Head of caudate nucleus (tissue), 42 donors: ENCODE measurements at regions not wholly inside any gene's neighbourhood (a gene's known extent, or its start where the extent isn't known, plus 50 kb on each side); places are given as distances from the start of the nearest gene placed in this dataset.

Source experiments
- DNase-seq, 42 donors: peaks; one replicate each; pipeline versions ENCODE4 v3.0.0 to v3.0.0-alpha.2; 2020 to 2021; ENCODE audit warnings: mixed read lengths in 7 of 42
- intact Hi-C: fragments of 100-400 bp; cut with DNase I; formaldehyde crosslinking; loops from one replicate; pipeline ENCODE4 v1.15.0; 2022

DNA sequence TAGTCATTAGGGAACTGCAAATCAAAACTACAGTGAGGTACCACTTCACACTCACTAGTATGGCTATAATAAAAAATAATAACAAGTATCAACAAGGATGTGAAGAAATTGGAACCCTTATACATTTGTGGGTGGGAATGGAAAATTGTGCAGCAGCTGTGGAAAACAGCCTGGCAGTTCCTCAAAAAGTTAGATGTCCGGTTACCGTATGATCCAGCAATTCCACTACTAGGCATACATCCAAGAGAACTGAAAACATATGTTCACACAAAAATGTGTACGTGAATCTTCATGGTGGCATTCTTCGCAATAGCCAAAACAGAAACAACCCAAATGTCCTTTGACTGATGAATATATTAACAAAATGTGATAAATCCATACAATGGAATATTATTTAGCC is 187.9 kb upstream of the LYSMD4 start:
- DNase-seq, result no peak
- intact Hi-C loops, result no loop called here

DNA sequence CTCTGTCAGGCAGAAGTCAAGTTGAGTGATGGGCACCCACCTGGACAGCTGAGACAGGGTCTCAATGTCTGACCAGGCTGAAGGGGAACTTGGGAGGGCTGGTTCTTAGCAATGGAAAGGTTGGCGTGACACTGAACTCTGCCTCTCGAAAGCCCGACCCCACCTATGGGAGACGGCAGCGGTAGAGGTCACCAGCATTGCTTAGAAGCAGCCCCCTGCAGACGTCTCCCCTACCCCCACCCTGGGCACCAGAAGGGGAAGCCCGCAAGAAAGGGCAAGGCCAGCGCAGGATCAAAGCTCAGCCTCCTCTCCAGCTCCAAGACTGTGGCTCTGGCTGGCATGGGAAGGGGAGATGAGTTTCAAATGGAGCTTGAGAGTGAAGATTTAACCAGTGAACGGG is 184.8 kb upstream of the LYSMD4 start:
- intact Hi-C loops, result no loop called here

DNA sequence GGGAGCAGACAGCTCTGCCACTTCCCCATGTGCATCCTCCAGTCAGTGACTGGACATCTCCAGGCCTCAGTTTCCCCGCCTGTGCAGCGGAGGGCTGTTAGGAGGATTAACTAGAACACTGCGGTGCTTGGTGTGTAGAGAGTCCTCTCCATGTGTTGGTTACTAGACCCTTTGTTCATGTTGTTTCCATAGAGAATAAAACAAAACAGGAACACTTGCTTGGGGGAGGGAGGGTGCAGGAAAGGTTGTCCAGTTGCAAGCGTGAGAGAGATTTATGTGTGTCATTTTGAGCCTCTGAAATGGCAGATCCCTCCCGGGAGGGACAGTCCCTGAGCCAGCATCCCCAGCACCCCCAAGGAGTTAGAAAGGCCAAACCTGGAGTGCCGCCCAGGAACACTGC is 184.0 kb upstream of the LYSMD4 start:
- no peak for DNase-seq
- intact Hi-C loops, result no loop called here

More for the DNA sequence above, 184.8 kb upstream of the LYSMD4 start:
- DNase-seq, result no peak

DNA sequence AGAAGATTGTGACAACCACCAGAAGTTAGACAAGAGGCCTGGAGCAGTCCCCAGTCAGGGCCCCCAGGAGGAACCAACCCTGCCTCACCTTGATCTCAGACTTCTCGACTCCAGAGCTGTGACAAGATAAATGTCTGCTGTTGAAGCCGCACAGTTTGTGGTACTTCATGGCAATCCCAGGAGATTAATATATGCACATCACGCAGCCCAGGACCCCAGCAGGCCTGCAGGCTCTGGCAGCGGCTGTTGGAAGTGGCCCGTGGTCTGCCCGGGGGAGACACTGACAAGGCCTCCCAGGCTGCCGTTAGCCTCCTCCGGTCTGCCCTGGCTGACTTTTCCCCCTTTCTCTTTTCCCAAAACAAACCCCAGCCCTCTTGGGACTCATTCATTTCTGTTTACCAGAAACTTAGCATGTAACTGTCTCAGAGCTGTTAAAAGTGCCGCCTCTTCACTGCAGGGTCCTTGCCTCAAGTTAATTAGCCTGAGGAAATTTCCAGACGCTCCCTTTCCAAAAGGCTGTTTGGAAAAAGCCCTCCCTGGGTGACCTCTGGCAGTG is 183.5 kb upstream of the LYSMD4 start:
- DNase-seq, result no peak
- intact Hi-C loops, result no loop called here

DNA sequence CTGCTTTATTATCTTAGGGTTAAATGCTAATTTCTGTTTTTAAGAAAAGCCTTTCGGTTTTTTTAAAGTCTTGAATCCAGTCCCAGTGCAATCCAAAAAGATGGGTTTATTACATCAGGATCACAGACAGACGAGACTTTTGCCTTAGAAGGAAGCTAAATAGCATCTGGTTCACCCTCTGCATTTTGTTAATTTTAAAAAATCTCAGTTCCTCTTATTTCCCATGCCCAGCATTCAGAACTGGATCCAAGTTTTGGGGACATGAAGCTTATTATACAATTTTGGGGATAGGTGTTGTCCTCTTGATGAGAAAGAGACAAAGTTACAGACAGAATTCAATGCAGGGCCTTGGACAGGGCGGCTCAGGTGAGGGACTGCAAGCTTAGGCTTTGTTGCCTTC is 181.5 kb upstream of the LYSMD4 start:
- intact Hi-C loops, result no loop called here
- no peak for DNase-seq

DNA sequence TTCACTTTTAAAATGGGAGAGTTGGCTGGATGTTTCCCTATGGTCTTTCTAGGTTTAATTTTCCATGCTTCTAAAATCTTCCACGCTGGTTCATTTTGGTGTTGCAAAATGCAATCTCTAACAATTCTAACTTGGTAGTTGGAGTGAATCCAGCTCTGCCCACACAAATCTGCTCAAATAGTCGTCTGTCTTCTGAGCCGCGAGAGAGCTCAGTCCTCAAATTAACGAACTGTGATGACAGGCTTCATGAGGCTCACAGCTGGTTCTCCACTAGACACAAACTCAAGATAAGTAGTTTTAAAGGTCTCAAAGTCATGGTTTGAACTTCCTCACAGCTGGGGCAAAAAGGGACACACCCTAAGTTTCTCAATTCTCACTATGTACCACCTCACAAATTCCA is 178.6 kb upstream of the LYSMD4 start:
- intact Hi-C loops, result no loop called here

DNA sequence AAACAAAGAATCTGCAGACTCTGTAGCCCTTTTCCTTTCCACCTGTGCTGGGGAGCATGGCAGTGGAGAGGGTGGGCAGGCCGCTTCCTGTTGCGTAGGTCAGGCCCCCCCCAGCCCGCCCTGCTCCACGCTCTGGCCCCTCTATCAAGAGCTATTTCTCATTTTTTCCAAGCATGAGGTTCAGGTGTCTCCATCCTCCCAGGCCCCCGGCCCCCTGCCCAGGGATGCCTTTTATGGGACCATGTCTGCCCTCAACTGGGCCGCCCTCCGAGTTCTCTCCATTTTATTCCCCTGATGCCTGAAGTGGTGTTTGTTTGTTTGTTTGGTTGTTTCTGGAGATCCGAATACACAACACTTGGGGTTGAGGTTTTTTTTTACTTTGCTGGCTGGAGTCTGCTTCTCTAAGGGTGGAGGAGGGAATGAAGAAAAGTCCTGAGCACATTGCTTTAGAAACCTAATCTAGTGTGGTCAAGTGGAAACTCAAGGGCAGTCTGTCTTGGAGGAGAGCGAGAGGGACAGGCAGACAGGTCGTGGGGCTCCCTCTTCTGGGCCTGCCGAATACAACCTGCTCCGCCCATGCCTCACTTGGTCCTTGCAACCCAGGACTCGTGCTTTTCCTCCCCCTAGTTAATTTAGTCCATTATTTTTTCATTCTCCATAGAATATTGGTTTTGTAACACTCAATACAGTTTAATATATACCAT is 176.5 kb upstream of the LYSMD4 start:
- intact Hi-C loops, result no loop called here
- DNase-seq, result no peak

More for the DNA sequence above, 178.6 kb upstream of the LYSMD4 start:
- peak in 28 of 42 donors; percentile 9 to 83 (median 52) for DNase-seq

DNA sequence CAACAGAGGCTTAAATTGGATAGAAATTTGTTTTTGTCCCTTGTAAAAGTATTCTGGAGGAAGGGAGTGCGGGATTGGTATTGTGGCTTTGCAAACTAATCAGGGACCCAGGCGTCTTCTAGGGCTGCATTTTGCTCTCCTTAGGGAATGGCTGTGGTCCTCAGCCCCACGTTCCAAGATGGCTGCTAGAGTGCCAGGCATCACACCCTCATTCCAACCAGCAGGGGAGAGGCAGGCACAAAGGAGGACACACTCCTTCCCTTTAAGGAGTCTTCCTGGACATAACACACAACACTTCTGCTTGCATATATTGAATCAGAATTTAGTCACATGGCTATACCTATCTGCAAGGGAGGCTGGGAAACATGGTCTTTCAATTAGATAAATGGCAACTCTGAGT is 174.5 kb upstream of the LYSMD4 start:
- DNase-seq, result no peak
- intact Hi-C loops, result no loop called here

DNA sequence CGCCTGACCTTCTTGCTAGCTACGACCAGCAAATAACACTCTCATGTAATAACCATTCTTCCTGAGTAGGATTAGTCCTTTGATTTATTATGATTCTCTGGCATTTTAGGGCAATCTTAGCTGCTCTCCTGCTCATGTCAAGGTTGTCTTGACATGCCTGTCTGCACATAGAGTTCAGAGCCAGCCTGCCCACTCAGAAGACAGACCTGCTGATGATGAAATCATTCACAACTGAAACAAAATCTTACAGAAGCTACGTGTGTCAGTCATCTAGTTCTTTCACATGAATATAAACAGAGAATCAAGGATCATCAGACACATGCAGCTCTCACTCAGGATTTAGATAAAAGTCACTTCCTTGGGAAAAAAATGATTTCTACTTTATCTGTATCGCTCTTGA is 173.6 kb upstream of the LYSMD4 start:
- peak in 13 of 42 donors; percentile 11 to 74 (median 34) for DNase-seq
- intact Hi-C loops, result no loop called here

DNA sequence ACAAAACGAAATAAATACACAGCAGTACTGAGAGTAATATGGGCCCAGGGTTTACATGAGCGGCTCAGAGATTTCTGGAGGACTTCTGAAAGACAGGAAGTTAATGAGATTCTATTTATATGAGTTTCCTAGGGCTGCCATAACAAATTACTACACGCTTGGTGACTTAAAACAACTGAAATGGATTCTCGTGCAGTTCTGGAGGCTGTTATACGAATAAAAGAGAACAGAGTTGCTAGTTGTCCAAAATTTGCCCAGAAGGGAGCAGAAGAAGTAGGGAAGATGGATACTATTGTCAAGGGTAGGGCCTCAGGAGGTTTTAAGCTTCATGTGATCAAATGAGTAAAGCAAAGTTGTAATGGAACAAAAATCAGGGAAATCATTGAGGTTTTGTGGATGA is 173.1 kb upstream of the LYSMD4 start:
- DNase-seq, result no peak
- intact Hi-C loops, result no loop called here

DNA sequence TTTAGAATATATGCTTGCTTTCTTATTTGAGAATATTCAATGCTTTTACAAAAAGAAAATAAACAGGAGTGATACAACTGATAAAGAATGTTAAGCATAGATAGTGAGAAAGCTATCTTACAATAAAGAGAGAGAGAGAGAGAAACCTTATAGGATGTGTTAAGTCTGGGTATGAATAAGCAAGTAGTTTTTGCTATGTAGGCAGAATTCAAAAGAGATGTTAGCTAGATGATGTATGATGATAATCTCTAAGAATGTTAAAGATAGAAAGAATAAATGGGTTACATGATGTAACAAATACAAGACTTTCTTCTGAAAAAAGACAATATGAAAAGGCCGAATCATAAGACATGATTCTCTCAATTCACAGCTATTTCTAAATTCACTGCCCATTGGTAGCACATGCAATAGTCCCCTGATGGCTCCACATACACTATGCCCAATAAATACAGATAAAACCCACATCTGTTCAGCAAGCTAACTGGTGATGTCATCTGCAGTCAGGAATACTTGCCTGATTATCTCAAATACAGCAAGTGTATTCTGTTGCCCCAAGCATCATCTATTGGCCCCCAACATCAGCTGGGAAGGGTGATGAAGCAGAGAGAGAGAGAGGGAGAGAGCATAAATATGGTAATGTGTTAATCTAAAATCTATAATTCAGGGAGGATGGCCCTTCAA is 169.2 kb upstream of the LYSMD4 start:
- no peak for DNase-seq
- intact Hi-C loops, result no loop called here

DNA sequence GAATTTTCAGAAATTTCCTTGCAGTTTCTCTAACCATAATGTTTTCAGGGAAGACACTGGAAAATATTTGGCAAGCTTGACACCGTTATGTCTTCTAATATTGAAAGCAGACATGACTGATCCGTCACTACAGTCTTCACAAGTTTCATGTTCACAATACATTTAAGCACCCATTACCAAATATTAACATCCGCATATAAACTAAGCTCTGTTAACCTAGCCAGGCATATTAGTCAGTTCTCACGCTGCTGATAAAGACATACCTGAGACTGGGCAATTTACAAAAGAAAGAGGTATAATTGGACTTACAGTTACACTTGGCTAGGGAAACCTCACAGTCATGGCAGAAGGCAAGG is 162.7 kb upstream of the LYSMD4 start:
- no peak for DNase-seq
- intact Hi-C loops, result no loop called here

DNA sequence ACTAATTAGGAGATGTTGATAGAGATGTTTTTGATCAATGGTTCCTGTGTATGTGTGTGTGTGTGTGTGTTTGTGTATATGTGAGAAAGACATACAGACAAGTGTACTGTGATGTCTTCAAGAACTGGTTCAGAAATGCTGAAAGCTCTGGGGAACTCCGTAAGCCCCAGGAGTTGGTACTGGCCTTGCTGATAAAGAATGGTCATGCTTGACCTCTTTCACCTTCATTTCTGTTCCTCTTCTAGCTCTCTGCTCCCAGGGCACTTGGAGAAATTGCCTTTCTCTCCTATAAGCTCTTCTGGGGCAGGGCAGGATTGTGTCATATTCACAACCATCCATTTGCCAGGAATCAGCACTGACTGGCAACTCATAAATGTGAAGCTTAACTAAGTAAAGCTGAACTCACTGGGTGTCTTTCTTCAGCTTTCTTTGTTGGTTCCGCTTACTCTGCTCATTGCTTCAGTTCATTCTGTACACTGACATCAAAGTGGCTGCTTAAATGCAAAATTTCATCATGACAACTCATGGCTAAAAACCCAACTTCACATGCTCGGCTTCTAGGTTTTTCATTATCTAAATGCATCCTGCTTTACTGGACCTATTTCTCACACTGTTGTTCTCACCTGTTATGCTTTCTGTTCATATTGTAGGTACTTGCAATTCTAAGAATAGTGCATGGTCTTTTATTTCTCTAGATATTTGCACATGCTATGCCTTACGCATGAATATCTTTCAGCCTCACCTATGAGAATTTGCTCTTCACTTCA is 162.1 kb upstream of the LYSMD4 start:
- no peak for DNase-seq
- intact Hi-C loops, result no loop called here

DNA sequence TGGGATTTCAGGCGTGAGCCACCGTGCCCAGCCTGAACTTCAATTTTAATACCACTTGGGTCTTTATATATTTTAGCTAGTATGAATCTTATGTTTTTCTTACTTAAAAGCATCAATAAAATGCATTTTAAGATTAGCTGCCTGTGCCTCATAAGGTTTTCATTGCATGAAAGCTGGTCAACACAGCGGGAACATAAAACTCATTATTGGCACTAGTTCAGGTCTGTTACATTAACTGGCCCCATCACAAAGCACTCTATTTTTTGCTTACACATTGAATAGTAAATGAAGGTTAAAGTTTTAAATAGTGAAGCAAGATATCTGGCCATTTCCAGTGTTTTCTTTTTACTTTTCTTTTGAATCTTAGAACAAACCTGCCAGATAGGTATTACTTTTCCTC is 145.6 kb upstream of the LYSMD4 start:
- no peak for DNase-seq
- intact Hi-C loops, result no loop called here

DNA sequence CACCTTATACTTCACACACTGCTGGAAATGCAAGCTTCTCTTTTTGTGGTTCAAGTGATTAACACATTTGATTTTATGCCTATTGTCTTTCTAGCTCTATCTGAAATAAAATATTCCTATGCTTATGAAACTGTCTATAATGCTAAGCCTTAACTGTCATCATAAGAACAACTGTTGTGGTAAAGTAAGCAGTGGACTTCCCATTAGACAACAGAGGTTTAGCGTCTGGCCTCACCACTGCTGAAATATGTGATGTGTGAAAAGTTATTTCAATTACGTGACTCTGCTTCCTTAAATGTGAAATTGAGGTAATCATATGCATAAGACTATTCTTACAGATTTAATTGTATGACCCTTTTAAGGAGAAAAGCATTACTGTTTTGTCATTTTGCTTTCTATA is 140.2 kb upstream of the LYSMD4 start:
- DNase-seq, result no peak
- intact Hi-C loops, result no loop called here

DNA sequence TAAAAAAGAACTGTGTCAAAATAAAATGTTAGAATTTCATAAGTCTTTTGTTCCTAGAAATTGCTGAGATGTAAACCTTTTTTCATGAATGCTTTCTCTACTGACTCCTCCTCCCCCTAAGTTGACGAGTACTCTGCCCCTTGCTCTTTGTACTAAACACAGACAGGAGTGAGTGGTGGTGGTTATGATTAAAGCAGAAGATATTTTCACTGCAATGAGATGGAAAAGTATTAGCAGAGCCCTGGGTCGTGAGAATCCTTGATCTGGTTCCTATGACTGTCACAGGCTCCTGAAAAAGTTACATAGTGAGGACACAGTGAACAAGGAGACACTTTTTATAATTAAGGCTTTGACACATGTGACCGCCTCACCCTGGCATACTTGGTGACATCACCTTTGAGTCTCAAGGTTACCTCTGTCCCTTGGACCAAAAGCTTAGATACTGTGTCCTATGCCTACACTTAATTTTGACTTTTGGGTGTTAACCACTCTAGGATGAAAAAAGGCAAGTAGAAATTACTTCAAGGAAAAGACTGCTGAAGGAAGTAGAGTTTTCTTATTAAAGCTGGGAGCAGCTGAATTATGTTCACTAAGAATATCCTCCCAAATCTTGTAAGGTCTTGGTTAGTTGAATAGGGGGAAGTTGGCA is 130.4 kb upstream of the LYSMD4 start:
- intact Hi-C loops, result no loop called here
- no peak for DNase-seq

DNA sequence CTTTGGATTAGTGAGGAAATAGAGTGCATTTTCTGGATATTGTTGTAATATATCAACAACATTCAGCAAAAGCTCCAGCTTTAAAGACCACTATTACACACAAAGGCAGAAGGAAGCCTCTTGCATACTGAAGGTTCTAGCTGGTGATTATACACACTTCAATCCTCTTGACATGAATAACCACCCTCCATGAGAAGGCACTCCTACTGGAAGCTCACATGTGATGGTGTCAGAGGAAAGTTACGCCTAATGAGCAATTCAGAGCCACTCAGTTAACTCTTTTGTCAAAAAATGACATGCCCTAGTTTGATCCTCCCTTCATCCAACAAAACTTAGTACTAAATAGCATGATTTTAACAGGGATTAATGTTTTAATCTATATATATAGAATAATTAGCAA is 124.6 kb upstream of the LYSMD4 start:
- intact Hi-C loops, result no loop called here
- no peak for DNase-seq

DNA sequence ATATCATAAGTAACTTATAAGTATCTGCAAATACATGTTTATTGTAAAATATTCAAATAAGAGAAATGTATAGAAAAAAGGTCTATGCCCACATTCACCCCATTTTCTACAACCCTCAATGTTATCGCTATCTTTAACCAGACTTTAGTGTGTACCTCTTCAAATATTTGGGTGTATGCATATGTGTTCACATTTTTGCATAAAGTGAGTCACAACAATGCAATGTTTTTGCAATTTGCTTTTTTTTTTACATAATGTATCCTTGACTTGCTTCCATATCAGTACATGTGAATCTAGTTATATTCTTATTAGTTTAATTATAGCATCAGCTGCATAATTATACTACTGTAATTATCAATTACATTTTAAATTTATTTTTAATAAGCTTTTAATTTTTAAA is 117.3 kb upstream of the LYSMD4 start:
- intact Hi-C loops, result no loop called here
- no peak for DNase-seq

DNA sequence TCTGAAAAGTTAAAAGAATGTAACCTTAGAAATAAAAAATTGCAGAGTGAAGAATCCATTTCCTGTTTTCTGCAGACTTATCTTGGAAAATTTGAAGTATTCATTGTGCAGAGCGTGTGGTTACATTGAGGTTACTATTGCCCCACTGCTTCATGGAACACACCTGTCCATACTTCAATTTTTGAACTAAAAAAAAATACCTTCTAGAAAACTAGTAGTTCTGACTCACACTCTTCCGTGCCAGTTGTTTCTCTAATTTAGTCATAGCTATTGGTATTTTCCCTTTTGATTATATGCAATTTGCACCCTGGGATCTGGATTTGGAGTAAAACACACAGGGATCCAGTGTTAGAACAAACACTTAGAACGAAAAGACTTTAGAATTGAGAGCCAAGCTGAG is 111.8 kb upstream of the LYSMD4 start:
- intact Hi-C loops, result no loop called here
- DNase-seq, result no peak

DNA sequence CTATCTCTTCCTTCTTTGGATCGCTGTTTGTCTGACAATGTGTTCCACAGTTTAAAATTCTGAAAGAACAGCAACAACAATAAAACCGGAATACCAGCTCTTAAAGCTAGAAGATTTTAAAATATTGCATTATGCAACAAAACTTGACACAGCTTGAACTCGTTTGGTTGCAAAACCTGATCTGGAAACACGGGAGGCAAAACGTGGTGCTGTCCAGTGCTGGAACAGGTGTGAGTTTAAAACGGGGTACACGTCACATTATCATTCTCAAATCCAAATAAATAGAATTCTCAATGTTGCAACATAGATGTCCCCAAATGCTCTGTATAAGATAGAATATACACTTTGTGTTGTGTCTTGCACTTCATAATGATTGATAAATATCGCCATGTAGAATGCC is 110.9 kb upstream of the LYSMD4 start:
- intact Hi-C loops, result no loop called here
- no peak for DNase-seq
